VCaP (cell line): ENCODE measurements at regions not wholly inside any gene's neighbourhood (a gene's known extent, or its start where the extent isn't known, plus 50 kb on each side); places are given as distances from the start of the nearest gene placed in this dataset.
"Not testable (repeated sequence)": the region's sequence is repeated elsewhere in the genome, so short reads cannot be mapped to it uniquely, and the experiment has no call there.

Experiments
- H3K27ac ChIP-seq: fragments of 450-650 bp; 2 replicates; pipeline ENCODE4 v1.5.1; 2017
- CTCF ChIP-seq: fragments of 450-650 bp; conservative IDR thresholded peaks from 2 replicates; pipeline ENCODE4 v1.5.1; 2017; ENCODE audit warnings: mild to moderate bottlenecking, moderate library complexity

DNA sequence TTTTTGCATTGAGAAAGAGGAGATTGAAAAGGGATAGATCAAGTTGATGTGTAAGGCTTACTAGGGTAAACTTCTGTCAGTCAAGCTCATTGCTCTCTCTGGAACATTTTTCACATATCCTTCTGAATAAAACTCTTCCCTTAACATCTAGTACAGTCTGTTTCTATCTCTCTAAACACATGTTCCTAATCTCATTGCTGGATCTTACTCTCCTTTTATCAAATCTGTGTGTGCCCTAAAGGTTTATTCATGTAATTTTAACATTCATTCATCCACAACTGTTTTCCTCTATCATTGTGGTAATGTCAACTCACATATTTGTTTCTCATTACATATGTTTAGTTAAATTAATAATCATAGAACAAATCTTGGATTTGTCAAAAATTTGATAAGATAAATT lies 277.9 kb upstream of the GULP1 start:
- no peak overlapping the region for H3K27ac ChIP-seq
- no peak for TF ChIP-seq CTCF

DNA sequence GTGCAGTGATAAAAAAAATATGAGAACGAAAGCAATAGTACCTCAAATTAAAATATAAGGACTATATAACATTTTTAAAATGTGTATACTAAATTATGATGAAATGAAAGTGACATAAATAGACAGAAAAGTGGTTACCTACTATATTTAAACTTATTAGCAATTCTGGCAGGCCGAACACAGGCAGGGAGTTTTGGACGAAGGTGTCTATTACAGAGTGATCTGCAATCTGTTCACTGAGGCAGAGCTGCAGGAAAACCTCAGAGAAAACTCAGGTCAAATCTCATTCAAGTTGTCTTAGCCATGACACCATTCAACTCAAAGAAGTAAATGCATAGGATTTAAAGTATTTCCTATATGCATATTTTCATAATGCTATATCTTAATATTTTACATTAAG lies 274.8 kb upstream of the GULP1 start:
- H3K27ac ChIP-seq, result no peak overlapping the region
- TF ChIP-seq CTCF, result no peak

- H3K27ac ChIP-seq, result no peak overlapping the region
- TF ChIP-seq CTCF, result no peak
Measured at GRCh38 chr2:188022389-188022788, 269.3 kb upstream of the GULP1 start.

GRCh38 chr2:188023035-188023434 lies 268.6 kb upstream of the GULP1 start:
- H3K27ac ChIP-seq, result no peak overlapping the region
- no peak for TF ChIP-seq CTCF

DNA sequence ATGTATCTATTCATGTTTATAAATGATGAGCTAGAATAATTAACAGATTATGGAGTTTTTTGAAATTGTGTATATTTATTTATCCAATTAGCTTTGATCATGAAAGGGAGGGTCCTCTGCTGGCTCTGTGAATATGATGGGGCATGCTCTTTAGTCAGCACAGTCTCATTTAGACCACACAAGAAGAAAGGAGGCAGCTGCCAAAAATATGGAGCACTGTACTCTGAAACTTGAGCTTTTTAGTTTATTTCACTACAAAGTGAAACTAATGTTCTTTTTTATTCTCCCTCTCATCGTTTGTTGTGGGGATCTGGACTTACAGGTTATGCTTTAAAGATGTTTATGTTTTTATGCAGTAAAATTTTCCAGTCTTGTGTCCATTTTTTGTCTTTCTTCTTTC lies 266.9 kb upstream of the GULP1 start:
- no peak for TF ChIP-seq CTCF
- no peak overlapping the region for H3K27ac ChIP-seq

GRCh38 chr2:188028739-188029138 lies 262.9 kb upstream of the GULP1 start:
- no peak overlapping the region for H3K27ac ChIP-seq
- TF ChIP-seq CTCF, result no peak

- no peak overlapping the region for H3K27ac ChIP-seq
- no peak for TF ChIP-seq CTCF
Measured at GRCh38 chr2:188032306-188032705, 259.4 kb upstream of the GULP1 start.

- H3K27ac ChIP-seq, result no peak overlapping the region
- no peak for TF ChIP-seq CTCF
Measured at GRCh38 chr2:188032786-188033185, 258.9 kb upstream of the GULP1 start.

DNA sequence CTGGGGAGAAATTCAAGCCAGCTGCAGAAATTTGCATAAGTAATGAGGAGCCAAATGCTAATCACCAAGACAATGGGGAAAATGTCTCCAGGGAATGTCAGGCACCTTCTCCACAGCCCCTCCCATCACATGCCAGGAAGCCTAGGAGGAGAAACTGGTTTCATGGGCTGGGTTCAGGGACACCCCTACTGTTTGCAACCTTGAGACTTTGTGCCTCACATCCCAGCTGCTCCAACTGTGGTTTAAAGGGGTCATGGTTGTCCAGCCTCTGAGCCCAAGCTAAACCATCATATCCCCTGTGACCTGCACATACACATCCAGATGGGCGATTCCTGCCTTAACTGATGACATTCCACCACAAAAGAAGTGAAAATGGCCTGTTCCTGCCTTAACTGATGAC lies 258.4 kb upstream of the GULP1 start:
- not testable (repeated sequence) for H3K27ac ChIP-seq

- not testable (repeated sequence) for H3K27ac ChIP-seq
Measured at GRCh38 chr2:188034102-188034501, 257.6 kb upstream of the GULP1 start.

GRCh38 chr2:188035377-188035776 lies 256.3 kb upstream of the GULP1 start:
- not testable (repeated sequence) for H3K27ac ChIP-seq

DNA sequence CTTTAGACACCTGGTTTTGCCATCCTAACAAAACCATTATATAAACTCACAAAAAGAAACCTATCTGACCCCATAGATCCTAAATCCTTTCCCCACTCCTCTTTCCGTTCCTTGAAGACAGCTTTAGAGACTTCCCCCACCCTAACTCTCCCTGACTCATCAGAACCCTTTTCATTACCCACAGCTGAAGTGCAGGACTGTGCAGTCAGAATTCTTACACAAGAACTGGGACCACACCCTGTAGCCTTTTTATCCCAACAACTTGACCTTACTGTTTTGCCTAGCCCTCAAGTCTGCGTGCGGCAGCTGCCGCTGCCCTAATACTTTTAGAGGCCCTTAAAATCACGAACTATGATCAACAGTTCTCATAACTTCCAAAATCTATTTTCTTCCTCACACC lies 254.9 kb upstream of the GULP1 start:
- H3K27ac ChIP-seq, result not testable (repeated sequence)
